Breast epithelium (tissue), 4 donors: ENCODE measurements at regions not wholly inside any gene's neighbourhood (a gene's known extent, or its start where the extent isn't known, plus 50 kb on each side); places are given as distances from the start of the nearest gene placed in this dataset.

Source experiments
- DNase-seq, 2 donors: peaks; one replicate each; pipeline ENCODE4 v3.0.0-alpha.2; 2019; ENCODE audit warnings: low spot score in 2 of 2
- H3K27ac ChIP-seq, 2 donors: fragments of 200-600 bp; sonication (generic) in 1 of 2; one replicate each; pipeline ENCODE4 v1.5.1; 2016 to 2019; ENCODE audit warnings: mild to moderate bottlenecking in 1 of 2
- H3K27me3 ChIP-seq, 2 donors: fragments of 200-600 bp; sonication (generic) in 1 of 2; one replicate each; pipeline versions ENCODE4 v1.5.1 to v1.6.0; 2017 to 2019; ENCODE audit warnings: control low read depth in 1 of 2, mild to moderate bottlenecking in 1 of 2
- H3K36me3 ChIP-seq: fragments of 200-600 bp; one replicate; pipeline ENCODE4 v1.5.1; 2019
- H3K4me1 ChIP-seq, 2 donors: fragments of 200-600 bp; sonication (generic); one replicate each; pipeline ENCODE4 v1.5.1; 2016 to 2019; ENCODE audit warnings: control low read depth in 1 of 2
- H3K4me3 ChIP-seq, 3 donors: fragments of 200-600 bp; sonication (generic); 1 replicate in 2 of 3; 2 replicates in 1 of 3; pipeline ENCODE4 v1.5.1; 2016 to 2019; ENCODE audit warnings: mild to moderate bottlenecking in 3 of 3, moderate library complexity in 2 of 3
- H3K9me3 ChIP-seq, 2 donors: fragments of 200-600 bp; sonication (generic) in 1 of 2; one replicate each; pipeline ENCODE4 v1.5.1; 2016 to 2019; ENCODE audit warnings: control low read depth in 1 of 2
- CTCF ChIP-seq, 3 donors: fragments of 450-650 bp; IDR thresholded peaks; one replicate each; pipeline ENCODE4 v1.5.1; 2016 to 2017; ENCODE audit warnings: antibody characterized with exemption in 3 of 3, mild to moderate bottlenecking in 3 of 3, moderate library complexity in 3 of 3
- POLR2A ChIP-seq: fragments of 450-650 bp; IDR thresholded peaks from one replicate; pipeline ENCODE4 v1.6.1; 2016; ENCODE audit warnings: antibody characterized with exemption, mild to moderate bottlenecking, moderate library complexity
- POLR2AphosphoS5 ChIP-seq, 3 donors: sonication (generic); formaldehyde crosslinking; IDR thresholded peaks; one replicate each; pipeline ENCODE4 v1.6.1; 2017; ENCODE audit warnings: antibody characterized with exemption in 3 of 3
- intact Hi-C: fragments of 100-400 bp; cut with DNase I; formaldehyde crosslinking; loops from one replicate; pipeline ENCODE4 v1.15.1; 2023; ENCODE audit warnings: low total_unique reads

- DNase-seq = no peak
- H3K36me3 ChIP-seq = no peaks in the 10 kb centered on the region
- no peaks in the 10 kb centered on the region for H3K4me1 ChIP-seq
- H3K27ac ChIP-seq = no peak overlapping the region
- intact Hi-C loops = no loop called here
- no peaks in the 10 kb centered on the region for H3K9me3 ChIP-seq
- TF ChIP-seq POLR2A = no peak
- TF ChIP-seq POLR2AphosphoS5 (IDR thresholded peaks at IDR 0.05) = no peak
- TF ChIP-seq CTCF (IDR thresholded peaks at IDR 0.05) = no peak
- H3K27me3 ChIP-seq = peaks cover 0 to 4% of the 10 kb centered on the region in 2 donors
- H3K4me3 ChIP-seq = no peak overlapping the region
These were observed 100.6 kb upstream of the KCNJ15 start for GRCh38 chr21:38156200-38156599.

GRCh38 chr21:38159355-38159754 lies 97.4 kb upstream of the KCNJ15 start:
- Histone ChIP-seq H3K27me3 (no peaks in the 10 kb centered on the region), H3K27ac (no peak overlapping the region), H3K4me3 (no peak overlapping the region), H3K9me3 (no peaks in the 10 kb centered on the region), H3K36me3 (no peaks in the 10 kb centered on the region), H3K4me1 (no peaks in the 10 kb centered on the region)
- TF ChIP-seq POLR2A = no peak
- no peak for TF ChIP-seq POLR2AphosphoS5 (IDR thresholded peaks at IDR 0.05)
- TF ChIP-seq CTCF (IDR thresholded peaks at IDR 0.05) = peak; percentile 52 to 73 (median 53)
- intact Hi-C loops = no loop called here
- peak in 1 of 2 donors; percentile 23 for DNase-seq

- Histone ChIP-seq H3K27me3 (no peaks in the 10 kb centered on the region), H3K4me1 (no peaks in the 10 kb centered on the region), H3K27ac (no peak overlapping the region), H3K4me3 (no peak overlapping the region), H3K9me3 (no peaks in the 10 kb centered on the region), H3K36me3 (no peaks in the 10 kb centered on the region)
- DNase-seq = no peak
- intact Hi-C loops = no loop called here
- no peak for TF ChIP-seq POLR2AphosphoS5 (IDR thresholded peaks at IDR 0.05)
- no peak for TF ChIP-seq POLR2A
- no peak for TF ChIP-seq CTCF (IDR thresholded peaks at IDR 0.05)
These were observed 91.2 kb upstream of the KCNJ15 start for GRCh38 chr21:38165466-38166172.

GRCh38 chr21:38166173-38166535 lies 90.6 kb upstream of the KCNJ15 start:
- no peak for DNase-seq
- no peak overlapping the region for H3K27ac ChIP-seq
- no peaks in the 10 kb centered on the region for H3K36me3 ChIP-seq

More at GRCh38 chr21:38166173-38166535, 90.6 kb upstream of the KCNJ15 start:
- H3K4me3 ChIP-seq = no peak overlapping the region
- no peak for TF ChIP-seq CTCF (IDR thresholded peaks at IDR 0.05)
- TF ChIP-seq POLR2AphosphoS5 (IDR thresholded peaks at IDR 0.05) = no peak
- no peak for TF ChIP-seq POLR2A
- no peaks in the 10 kb centered on the region for H3K27me3 ChIP-seq
- no peaks in the 10 kb centered on the region for H3K9me3 ChIP-seq
- no peaks in the 10 kb centered on the region for H3K4me1 ChIP-seq
- intact Hi-C loops = no loop called here
